Neuronal stem cell (in vitro differentiated cells): ENCODE measurements at regions not wholly inside any gene's neighbourhood (a gene's known extent, or its start where the extent isn't known, plus 50 kb on each side); places are given as distances from the start of the nearest gene placed in this dataset.

Experiments used
- DNase-seq: peaks from one replicate; pipeline ENCODE4 v3.0.0-alpha.2; 2013; ENCODE audit warnings: low spot score
- H2AFZ ChIP-seq: one replicate; pipeline ENCODE4 v1.6.1; 2013; ENCODE audit warnings: mild to moderate bottlenecking, low read length, inconsistent platforms
- H2AK5ac ChIP-seq: 2 replicates; pipeline ENCODE4 v1.6.1; 2013; ENCODE audit warnings: low read depth, mild to moderate bottlenecking, inconsistent platforms, low read length, moderate library complexity, mixed read lengths
- H2BK120ac ChIP-seq: 2 replicates; pipeline ENCODE4 v1.6.1; 2013; ENCODE audit warnings: low read depth, mild to moderate bottlenecking, inconsistent platforms, low read length, moderate library complexity, mixed read lengths
- H2BK12ac ChIP-seq: one replicate; pipeline ENCODE4 v1.6.1; 2013; ENCODE audit warnings: low read length, inconsistent platforms
- H2BK15ac ChIP-seq: 2 replicates; pipeline ENCODE4 v1.6.1; 2013; ENCODE audit warnings: mild to moderate bottlenecking, low read length, inconsistent platforms, mixed read lengths
- H2BK5ac ChIP-seq: one replicate; pipeline ENCODE4 v1.6.1; 2013; ENCODE audit warnings: inconsistent platforms, mild to moderate bottlenecking, low read length, moderate library complexity
- H3K14ac ChIP-seq: one replicate; pipeline ENCODE4 v1.6.1; 2013; ENCODE audit warnings: low read length, inconsistent platforms
- H3K18ac ChIP-seq: 2 replicates; pipeline ENCODE4 v1.6.1; 2013; ENCODE audit warnings: low read length, inconsistent platforms
- H3K23ac ChIP-seq: 2 replicates; pipeline ENCODE4 v1.6.1; 2013; ENCODE audit warnings: low read depth, mild to moderate bottlenecking, mixed read lengths, low read length, inconsistent platforms; ENCODE audit not compliant: poor library complexity
- H3K27ac ChIP-seq: replicated peaks from 3 replicates; pipeline ENCODE4 v1.5.1; 2013; ENCODE audit warnings: low read length, inconsistent platforms
- H3K27me3 ChIP-seq, 3 experiments: 2 replicates each; pipeline ENCODE4 v1.6.1; 2013; ENCODE audit warnings: low read length in 3 of 3, mild to moderate bottlenecking in 2 of 3, inconsistent platforms in 1 of 3, low read depth in 1 of 3, mixed read lengths in 1 of 3, moderate library complexity in 1 of 3; ENCODE audit not compliant: control insufficient read depth in 3 of 3, insufficient read depth in 3 of 3
- H3K36me3 ChIP-seq, 2 donors: replicated peaks in 1 of 2; 2 replicates each; pipeline ENCODE4 v1.6.1; 2013; ENCODE audit warnings: low read length in 2 of 2; ENCODE audit not compliant: control insufficient read depth in 2 of 2, insufficient read depth in 2 of 2
- H3K4ac ChIP-seq: 2 replicates; pipeline ENCODE4 v1.6.1; 2013; ENCODE audit warnings: inconsistent platforms, mild to moderate bottlenecking, low read length, moderate library complexity
- H3K4me1 ChIP-seq, 2 donors: 1 replicate in 1 of 2; 2 replicates in 1 of 2; pipeline ENCODE4 v1.6.1; 2013; ENCODE audit warnings: low read length in 2 of 2, low read depth in 1 of 2; ENCODE audit not compliant: control insufficient read depth in 2 of 2, insufficient read depth in 1 of 2
- H3K4me2 ChIP-seq: one replicate; pipeline ENCODE4 v1.6.1; 2013; ENCODE audit warnings: mild to moderate bottlenecking, low read length, inconsistent platforms; ENCODE audit not compliant: insufficient read depth, poor library complexity, severe bottlenecking
- H3K4me3 ChIP-seq, 2 donors: 2 replicates each; pipeline ENCODE4 v1.5.1; 2013; ENCODE audit warnings: low read length in 2 of 2, mild to moderate bottlenecking in 2 of 2, inconsistent platforms in 1 of 2, moderate library complexity in 1 of 2
- H3K79me1 ChIP-seq: one replicate; pipeline ENCODE4 v1.6.1; 2013; ENCODE audit warnings: low read depth, mild to moderate bottlenecking, inconsistent platforms, low read length, moderate library complexity
- H3K9ac ChIP-seq: one replicate; pipeline ENCODE4 v1.6.1; 2013; ENCODE audit warnings: mild to moderate bottlenecking, low read depth, low read length, inconsistent platforms; ENCODE audit not compliant: poor library complexity
- H3K9me3 ChIP-seq, 2 donors: replicated peaks in 1 of 2; 2 replicates each; pipeline versions ENCODE3 to v1.6.1; 2013; ENCODE audit warnings: low read length in 2 of 2, mild to moderate bottlenecking in 2 of 2, inconsistent platforms in 1 of 2, low read depth in 1 of 2, mixed read lengths in 1 of 2, moderate library complexity in 1 of 2; ENCODE audit not compliant: control insufficient read depth in 2 of 2, insufficient read depth in 1 of 2
- H4K8ac ChIP-seq: one replicate; pipeline ENCODE4 v1.6.1; 2013; ENCODE audit warnings: low read depth, mild to moderate bottlenecking, inconsistent platforms, low read length, moderate library complexity
- H4K91ac ChIP-seq: one replicate; pipeline ENCODE4 v1.6.1; 2013; ENCODE audit warnings: low read length, low read depth, mild to moderate bottlenecking, inconsistent platforms; ENCODE audit not compliant: poor library complexity
- WGBS, 2 donors: extraction: QIAGEN DNeasy Blood & Tissue Kit; methylation state at CpG; one replicate each; pipeline ENCODE4 v1.1.7; 2013; ENCODE audit warnings: missing lambda C conversion rate in 2 of 2, mixed read lengths in 1 of 2; ENCODE audit not compliant: insufficient read length in 2 of 2, insufficient replicate concordance in 1 of 2; ENCODE audit errors: extremely low coverage in 2 of 2; 5-methylcytosine and 5-hydroxymethylcytosine counted together

- H3K9me3 ChIP-seq: no peaks in the 10 kb centered on the region
- H3K4me2 ChIP-seq: no peak overlapping the region
- no peak overlapping the region for H3K9ac ChIP-seq
- H3K36me3 ChIP-seq: no peaks in the 10 kb centered on the region
- H2BK12ac ChIP-seq: no peak overlapping the region
- H3K23ac ChIP-seq: no peak overlapping the region
- H2BK15ac ChIP-seq: no peak overlapping the region
- no peaks in the 10 kb centered on the region for H3K4me1 ChIP-seq
- WGBS, 2 donors: no CpG with 5 or more reads among the region's 1 CpG
- no peaks in the 10 kb centered on the region for H3K79me1 ChIP-seq
- H2BK5ac ChIP-seq: no peak overlapping the region
- no peak overlapping the region for H3K27ac ChIP-seq
- H4K8ac ChIP-seq: no peak overlapping the region
- no peak overlapping the region for H2BK120ac ChIP-seq
- no peak overlapping the region for H3K18ac ChIP-seq
- no peak for DNase-seq
- no peak overlapping the region for H4K91ac ChIP-seq
- H2AK5ac ChIP-seq: no peak overlapping the region
- no peak overlapping the region for H2AFZ ChIP-seq
- no peak overlapping the region for H3K4ac ChIP-seq
- H3K14ac ChIP-seq: no peak overlapping the region
- H3K4me3 ChIP-seq: no peak overlapping the region
- H3K27me3 ChIP-seq: no peaks in the 10 kb centered on the region
Observed at GRCh38 chr9:30711591-30711990, 1672.9 kb upstream of the ACO1 start.

DNA sequence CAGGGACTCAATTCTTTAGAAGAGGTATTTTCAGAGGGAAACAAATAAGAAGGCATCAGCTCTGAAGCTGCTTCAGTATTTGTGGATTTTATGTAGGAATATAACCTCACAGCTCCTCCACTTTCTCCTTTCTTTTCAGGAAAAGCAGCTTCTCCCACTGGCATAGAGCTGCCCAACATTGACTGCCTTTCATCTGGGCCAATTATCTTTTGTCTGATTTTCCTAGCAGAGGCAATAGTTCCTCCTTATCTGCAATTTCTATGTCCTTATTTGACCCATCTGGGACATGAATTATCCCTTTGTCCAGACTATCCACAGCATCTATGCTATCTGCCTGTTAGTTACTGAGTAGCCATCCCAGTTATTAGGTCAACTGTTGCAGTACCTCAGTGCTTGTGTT lies 1671.2 kb upstream of the ACO1 start:
- Histone ChIP-seq H2BK120ac (no peak overlapping the region), H2AK5ac (no peak overlapping the region), H3K79me1 (no peaks in the 10 kb centered on the region), H3K4me2 (no peak overlapping the region), H3K23ac (no peak overlapping the region), H3K4me1 (no peaks in the 10 kb centered on the region), H4K8ac (no peak overlapping the region), H4K91ac (no peak overlapping the region), H3K4ac (no peak overlapping the region), H3K9ac (no peak overlapping the region), H3K27ac (no peak overlapping the region), H3K14ac (no peak overlapping the region), H2AFZ (peak overlapping the region; percentile 70), H3K18ac (no peak overlapping the region), H2BK15ac (no peak overlapping the region), H3K9me3 (no peaks in the 10 kb centered on the region), H3K4me3 (no peak overlapping the region), H3K36me3 (no peaks in the 10 kb centered on the region), H3K27me3 (no peaks in the 10 kb centered on the region), H2BK12ac (no peak overlapping the region), H2BK5ac (no peak overlapping the region)
- no peak for DNase-seq

DNA sequence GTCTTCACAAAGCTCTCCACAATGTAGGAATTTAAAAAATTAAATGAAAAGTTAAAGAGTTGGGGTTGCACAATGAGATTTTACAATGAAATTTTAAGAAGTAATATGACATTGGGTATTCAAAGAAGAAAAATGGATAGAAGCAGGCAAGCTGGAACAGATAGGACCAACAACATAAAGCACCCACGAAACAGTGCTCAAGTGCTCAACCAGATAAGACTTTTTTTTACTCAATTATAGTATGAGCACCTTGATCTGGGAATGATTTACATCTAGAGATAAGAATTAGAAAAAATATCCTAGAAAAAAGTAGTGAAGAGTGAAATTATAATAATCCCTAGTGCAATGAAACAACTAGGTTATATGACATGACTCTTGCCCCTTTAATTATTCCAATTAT lies 1670.1 kb upstream of the ACO1 start:
- Histone ChIP-seq H3K79me1 (no peaks in the 10 kb centered on the region), H2BK12ac (no peak overlapping the region), H3K36me3 (no peaks in the 10 kb centered on the region), H2AK5ac (no peak overlapping the region), H2BK5ac (no peak overlapping the region), H3K4me1 (no peaks in the 10 kb centered on the region), H3K18ac (no peak overlapping the region), H3K23ac (no peak overlapping the region), H3K4me2 (no peak overlapping the region), H3K14ac (no peak overlapping the region), H4K8ac (no peak overlapping the region), H3K27ac (no peak overlapping the region), H3K9ac (no peak overlapping the region), H2AFZ (no peak overlapping the region), H3K4me3 (no peak overlapping the region), H2BK15ac (no peak overlapping the region), H3K9me3 (no peaks in the 10 kb centered on the region), H4K91ac (no peak overlapping the region), H2BK120ac (no peak overlapping the region), H3K4ac (no peak overlapping the region), H3K27me3 (no peaks in the 10 kb centered on the region)
- DNase-seq: no peak
- WGBS, 2 donors: no CpG with 5 or more reads among the region's 1 CpG

DNA sequence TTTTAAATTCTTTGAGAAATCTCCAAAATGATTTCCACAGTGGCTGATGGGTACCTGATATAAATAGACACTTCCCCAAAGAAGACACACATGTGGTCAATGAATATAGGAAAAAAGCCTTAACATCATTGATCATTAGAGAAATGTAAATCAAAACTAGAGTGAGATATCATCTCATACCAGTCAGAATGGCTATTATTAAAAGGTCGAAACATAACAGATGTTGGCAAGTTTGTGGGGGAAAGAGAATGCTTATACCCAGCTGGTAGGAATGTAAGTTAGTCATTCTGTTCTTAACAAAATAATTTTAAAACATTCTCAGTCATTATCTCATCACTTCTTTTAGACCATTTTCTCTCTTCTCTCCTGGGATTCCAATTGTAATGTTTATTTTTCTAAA lies 1666.0 kb upstream of the ACO1 start:
- Histone ChIP-seq H2AK5ac (no peak overlapping the region), H3K27me3 (no peaks in the 10 kb centered on the region), H3K4me1 (peaks cover 3 to 5% of the 10 kb centered on the region in 2 donors), H2BK15ac (no peak overlapping the region), H2AFZ (no peak overlapping the region), H3K9ac (no peak overlapping the region), H3K18ac (no peak overlapping the region), H3K4ac (no peak overlapping the region), H3K27ac (no peak overlapping the region), H4K8ac (no peak overlapping the region), H2BK5ac (no peak overlapping the region), H3K23ac (no peak overlapping the region), H3K79me1 (no peaks in the 10 kb centered on the region), H3K9me3 (no peaks in the 10 kb centered on the region), H4K91ac (no peak overlapping the region), H3K14ac (no peak overlapping the region), H2BK12ac (no peak overlapping the region), H3K4me3 (no peak overlapping the region), H3K36me3 (no peaks in the 10 kb centered on the region), H3K4me2 (no peak overlapping the region), H2BK120ac (no peak overlapping the region)
- DNase-seq: no peak
- no CpG with 5 or more reads among the region's 1 CpG for whole genome bisulfite sequencing, 2 donors
